ENCODE measurements at regions not wholly inside any gene's neighbourhood (a gene's known extent, or its start where the extent isn't known, plus 50 kb on each side); places are given as distances from the start of the nearest gene placed in this dataset.
A peak's percentile ranks its signal among the peaks of the same experiment; 100 is the strongest.

DNA sequence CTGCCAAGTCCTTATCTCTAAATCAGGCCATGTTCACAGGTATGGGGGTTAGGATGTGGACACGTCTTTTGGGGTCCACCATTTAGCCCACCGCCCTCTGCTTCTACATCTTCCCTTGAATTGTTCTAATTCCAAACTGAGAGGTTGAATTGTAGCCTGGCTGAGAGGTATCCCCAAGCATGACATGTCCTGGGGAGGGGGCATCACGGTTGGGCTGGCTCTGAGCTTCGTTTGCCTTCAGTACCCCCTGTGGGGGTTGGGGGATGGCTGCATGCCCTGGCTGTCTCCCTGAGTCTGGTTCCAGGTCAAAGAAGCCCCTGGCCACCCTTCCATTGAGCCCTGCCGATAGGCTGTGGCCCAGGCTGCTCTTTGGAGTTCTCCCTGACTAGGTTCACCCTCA lies 204.6 kb downstream of the GLRX3 start:
- WGBS, 2 donors: 57 to 74% methylated on average over 2 to 5 of the region's 5 CpGs
- H3K27me3 ChIP-seq: no peaks in the 10 kb centered on the region
- DNase-seq: no peak

GRCh38 chr10:130341356-130341755 lies 205.2 kb downstream of the GLRX3 start:
- Histone ChIP-seq H3K36me3 (no peaks in the 10 kb centered on the region), H3K9me3 (no peaks in the 10 kb centered on the region), H3K27me3 (no peaks in the 10 kb centered on the region), H3K4me3 (no peak overlapping the region), H3K4me1 (no peaks in the 10 kb centered on the region), H3K27ac (no peak overlapping the region)
- DNase-seq: no peak
- intact Hi-C loops (cut with DNase I): no loop called here
- TF ChIP-seq, protein P1, sequence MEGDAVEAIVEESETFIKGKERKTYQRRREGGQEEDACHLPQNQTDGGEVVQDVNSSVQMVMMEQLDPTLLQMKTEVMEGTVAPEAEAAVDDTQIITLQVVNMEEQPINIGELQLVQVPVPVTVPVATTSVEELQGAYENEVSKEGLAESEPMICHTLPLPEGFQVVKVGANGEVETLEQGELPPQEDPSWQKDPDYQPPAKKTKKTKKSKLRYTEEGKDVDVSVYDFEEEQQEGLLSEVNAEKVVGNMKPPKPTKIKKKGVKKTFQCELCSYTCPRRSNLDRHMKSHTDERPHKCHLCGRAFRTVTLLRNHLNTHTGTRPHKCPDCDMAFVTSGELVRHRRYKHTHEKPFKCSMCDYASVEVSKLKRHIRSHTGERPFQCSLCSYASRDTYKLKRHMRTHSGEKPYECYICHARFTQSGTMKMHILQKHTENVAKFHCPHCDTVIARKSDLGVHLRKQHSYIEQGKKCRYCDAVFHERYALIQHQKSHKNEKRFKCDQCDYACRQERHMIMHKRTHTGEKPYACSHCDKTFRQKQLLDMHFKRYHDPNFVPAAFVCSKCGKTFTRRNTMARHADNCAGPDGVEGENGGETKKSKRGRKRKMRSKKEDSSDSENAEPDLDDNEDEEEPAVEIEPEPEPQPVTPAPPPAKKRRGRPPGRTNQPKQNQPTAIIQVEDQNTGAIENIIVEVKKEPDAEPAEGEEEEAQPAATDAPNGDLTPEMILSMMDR (IDR thresholded peaks at IDR 0.05): peak in 1 of 6 experiments; percentile 30
- TF ChIP-seq POLR2A (IDR thresholded peaks at IDR 0.05): no peak
- 16 to 26% methylated on average over 6 of the region's 6 CpGs for WGBS, 2 donors

More for the DNA sequence above, 204.6 kb downstream of the GLRX3 start:
- intact Hi-C loops (cut with DNase I): no loop called here
- H3K27ac ChIP-seq: no peak overlapping the region
- no peak overlapping the region for H3K4me3 ChIP-seq
- TF ChIP-seq, protein P1 (IDR thresholded peaks at IDR 0.05): no peak
- no peak for TF ChIP-seq POLR2A (IDR thresholded peaks at IDR 0.05)
- no peaks in the 10 kb centered on the region for H3K4me1 ChIP-seq
- no peaks in the 10 kb centered on the region for H3K36me3 ChIP-seq
- no peaks in the 10 kb centered on the region for H3K9me3 ChIP-seq

DNA sequence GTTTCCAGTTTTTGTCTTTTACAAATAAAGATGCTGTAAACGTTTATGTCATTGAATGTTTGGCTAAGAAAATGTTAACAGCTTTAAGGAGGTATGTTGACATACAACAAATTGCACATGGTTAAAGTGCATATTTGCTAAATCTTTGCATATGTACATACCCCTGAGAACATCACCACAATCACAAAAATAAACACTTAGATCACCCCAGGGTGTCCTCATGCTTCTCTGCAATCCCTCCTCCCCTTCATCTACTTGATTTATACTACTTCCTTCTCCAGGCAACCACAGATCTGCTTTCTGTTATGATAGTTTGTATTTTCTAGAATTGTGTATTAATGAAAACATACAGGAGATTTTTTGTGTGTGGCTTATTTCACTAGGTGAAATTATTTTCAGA lies 209.5 kb downstream of the GLRX3 start:
- Histone ChIP-seq H3K4me1 (no peaks in the 10 kb centered on the region), H3K27ac (no peak overlapping the region), H3K9me3 (no peaks in the 10 kb centered on the region), H3K27me3 (no peaks in the 10 kb centered on the region), H3K36me3 (no peaks in the 10 kb centered on the region), H3K4me3 (no peak overlapping the region)
- 6 to 13% methylated on average over 1 of the region's 1 CpG for WGBS, 2 donors
- intact Hi-C loops (cut with DNase I): no loop called here
- no peak for DNase-seq
- TF ChIP-seq, protein P1 (IDR thresholded peaks at IDR 0.05): no peak
- no peak for TF ChIP-seq POLR2A (IDR thresholded peaks at IDR 0.05)

DNA sequence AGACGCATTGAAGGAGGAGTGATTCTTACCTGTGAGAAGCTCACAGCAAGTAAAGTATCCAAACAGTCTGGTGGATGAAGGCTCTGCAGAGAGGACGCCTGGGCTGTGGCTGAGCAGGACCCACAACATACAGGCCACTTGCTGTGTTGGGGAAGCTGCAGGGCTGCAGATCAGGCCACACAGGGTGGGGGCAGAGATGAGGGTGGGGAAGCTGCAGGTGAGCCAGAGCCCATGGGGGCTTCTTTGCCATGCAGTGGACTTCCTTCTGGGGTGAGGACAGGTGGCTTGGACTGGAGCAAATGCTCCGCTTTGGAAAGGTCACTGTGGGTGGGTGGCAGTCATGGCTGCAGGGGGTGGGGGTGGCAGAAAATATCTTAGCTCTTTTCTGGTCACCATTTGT lies 214.8 kb downstream of the GLRX3 start:
- Histone ChIP-seq H3K27me3 (no peaks in the 10 kb centered on the region), H3K36me3 (no peaks in the 10 kb centered on the region), H3K4me3 (no peak overlapping the region), H3K27ac (no peak overlapping the region), H3K9me3 (peaks cover 0 to 7% (median 0%) of the 10 kb centered on the region in 3 donors), H3K4me1 (no peaks in the 10 kb centered on the region)
- TF ChIP-seq POLR2A (IDR thresholded peaks at IDR 0.05): no peak
- TF ChIP-seq, protein P1 (IDR thresholded peaks at IDR 0.05): no peak
- intact Hi-C loops (cut with DNase I): no loop called here
- WGBS, 2 donors: no CpG with 5 or more reads among the region's 3 CpGs
- no peak for DNase-seq

DNA sequence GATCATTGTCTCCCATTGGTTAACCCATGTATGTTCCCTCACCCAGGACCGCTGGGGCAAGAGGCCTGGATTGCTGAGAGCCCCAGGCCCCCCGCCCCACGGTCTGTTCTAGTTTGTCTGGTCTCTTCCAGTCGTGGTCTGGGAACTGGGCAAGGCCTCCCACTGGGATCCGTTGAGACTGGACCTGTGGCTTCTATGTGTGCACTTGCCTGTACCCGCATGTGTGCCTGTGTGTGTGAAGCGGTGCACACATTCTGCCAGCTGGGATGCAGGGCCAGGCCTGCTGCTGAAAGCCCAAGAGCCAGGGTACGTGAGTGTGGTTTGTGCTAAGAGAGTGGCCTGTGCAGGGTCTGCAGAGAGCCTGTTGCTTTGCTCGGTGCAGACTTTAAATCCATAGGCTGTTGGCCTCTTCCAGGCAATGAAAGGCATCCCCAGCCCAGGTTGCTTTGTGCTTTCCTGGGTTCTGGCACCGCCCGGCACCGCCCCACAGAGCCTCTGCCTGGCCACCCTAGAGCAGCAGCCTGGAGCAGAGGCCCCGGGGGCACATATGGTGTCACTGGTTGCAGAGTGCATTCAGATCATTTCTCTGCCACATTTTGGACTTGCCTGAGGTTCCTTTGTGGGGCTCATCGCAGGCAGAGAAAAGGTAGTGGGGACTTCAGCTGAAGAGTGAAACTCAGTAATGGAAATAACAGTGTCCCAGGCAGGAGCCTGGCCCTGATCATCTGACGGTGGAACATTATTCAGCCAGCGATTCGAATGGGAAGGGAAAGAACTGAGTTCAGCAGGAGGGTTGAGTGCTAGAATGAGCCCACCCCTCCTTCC lies 215.5 kb downstream of the GLRX3 start:
- intact Hi-C loops (cut with DNase I): no loop called here
- no peak for TF ChIP-seq POLR2A (IDR thresholded peaks at IDR 0.05)
- TF ChIP-seq, protein P1 (IDR thresholded peaks at IDR 0.05): no peak

More for the DNA sequence above, 215.5 kb downstream of the GLRX3 start:
- Histone ChIP-seq H3K4me3 (no peak overlapping the region), H3K9me3 (peaks cover 0 to 7% (median 0%) of the 10 kb centered on the region in 3 donors), H3K27ac (no peak overlapping the region), H3K36me3 (no peaks in the 10 kb centered on the region), H3K4me1 (no peaks in the 10 kb centered on the region), H3K27me3 (no peaks in the 10 kb centered on the region)
- WGBS, 2 donors: 74 to 77% methylated on average over 6 to 8 of the region's 17 CpGs
- DNase-seq: no peak
